IMR-90 (cell line): ENCODE measurements at regions not wholly inside any gene's neighbourhood (a gene's known extent, or its start where the extent isn't known, plus 50 kb on each side); places are given as distances from the start of the nearest gene placed in this dataset.

ENCODE experiments used
- ATAC-seq: fragments of 200-7000 bp; cut with Tn5 transposase; 2 replicates; pipeline ENCODE4 v1.9.1; 2020; ENCODE audit warnings: low read depth, mild to moderate bottlenecking, moderate library complexity
- BruUV-seq: library from RNA; stranded (reverse); fragments of 400-500 nt; replicated peaks from 2 replicates; lab custom pipeline; 2021; lab: Mats Ljungman, UMichigan
- CTCF ChIA-PET: fragments of 300-600 bp; formaldehyde crosslinking; extraction: SDS; loops from one replicate; lab custom pipeline; 2021; ENCODE audit warnings: antibody characterized with exemption; lab: Yijun Ruan, JAX
- POLR2A ChIA-PET: fragments of 300-600 bp; sonication (Branson Sonifier 250); formaldehyde crosslinking; loops from one replicate; lab custom pipeline; 2022; ENCODE audit warnings: antibody characterized with exemption; ENCODE audit not compliant: unreplicated experiment; lab: Charles Lee
- DNase-seq: peaks from one replicate; pipeline ENCODE4 v3.0.0; 2013
- H2AFZ ChIP-seq: replicated peaks from 2 replicates; pipeline ENCODE3; 2013; ENCODE audit warnings: low read length, mild to moderate bottlenecking; ENCODE audit not compliant: poor library complexity
- H2AK5ac ChIP-seq: 2 replicates; pipeline ENCODE4 v1.6.1; 2013; ENCODE audit warnings: low read depth, low read length, inconsistent platforms
- H2AK9ac ChIP-seq: replicated peaks from 2 replicates; pipeline ENCODE3; 2013; ENCODE audit warnings: mild to moderate bottlenecking, low read depth, low read length, moderate library complexity; ENCODE audit not compliant: poor library complexity
- H2BK120ac ChIP-seq: 2 replicates; pipeline ENCODE4 v1.6.1; 2013; ENCODE audit warnings: low read depth, low read length, inconsistent platforms
- H2BK15ac ChIP-seq: 3 replicates; pipeline ENCODE4 v1.6.1; 2013; ENCODE audit warnings: low read depth, low read length, inconsistent platforms
- H2BK20ac ChIP-seq: 2 replicates; pipeline ENCODE4 v1.6.1; 2013; ENCODE audit warnings: low read depth, mild to moderate bottlenecking, inconsistent platforms, low read length, moderate library complexity
- H2BK5ac ChIP-seq: 2 replicates; pipeline ENCODE4 v1.6.1; 2013; ENCODE audit warnings: mild to moderate bottlenecking, low read depth, low read length, inconsistent platforms; ENCODE audit not compliant: poor library complexity, severe bottlenecking
- H3K14ac ChIP-seq: replicated peaks from 2 replicates; pipeline ENCODE4 v1.6.1; 2013; ENCODE audit warnings: low read depth, low read length, inconsistent platforms
- H3K18ac ChIP-seq: 2 replicates; pipeline ENCODE4 v1.6.1; 2013; ENCODE audit warnings: low read depth, low read length, control low read depth
- H3K23ac ChIP-seq: 2 replicates; pipeline ENCODE4 v1.6.1; 2013; ENCODE audit warnings: low read depth, low read length, inconsistent platforms
- H3K27ac ChIP-seq: 2 replicates; pipeline ENCODE4 v1.5.1; 2013; ENCODE audit warnings: mild to moderate bottlenecking, control low read depth, low read length; ENCODE audit not compliant: insufficient read depth
- H3K27me3 ChIP-seq: 2 replicates; pipeline ENCODE4 v1.6.1; 2013; ENCODE audit warnings: low read length; ENCODE audit not compliant: control insufficient read depth, insufficient read depth
- H3K36me3 ChIP-seq: 2 replicates; pipeline ENCODE4 v1.6.1; 2013; ENCODE audit warnings: low read length, mixed read lengths; ENCODE audit not compliant: control insufficient read depth, insufficient read depth
- H3K4ac ChIP-seq: 2 replicates; pipeline ENCODE4 v1.6.1; 2013; ENCODE audit warnings: low read depth, low read length, inconsistent platforms
- H3K4me1 ChIP-seq: 2 replicates; pipeline ENCODE4 v1.6.1; 2013; ENCODE audit warnings: low read length, mixed read lengths; ENCODE audit not compliant: control insufficient read depth, insufficient read depth
- H3K4me2 ChIP-seq: 2 replicates; pipeline ENCODE4 v1.6.1; 2013; ENCODE audit warnings: low read depth, mild to moderate bottlenecking, control low read depth, low read length, moderate library complexity
- H3K4me3 ChIP-seq: 2 replicates; pipeline ENCODE4 v1.5.1; 2013; ENCODE audit warnings: low read depth, mild to moderate bottlenecking, control low read depth, low read length, moderate library complexity; ENCODE audit not compliant: insufficient read depth
- H3K56ac ChIP-seq: 2 replicates; pipeline ENCODE4 v1.6.1; 2013; ENCODE audit warnings: low read length, inconsistent platforms; ENCODE audit not compliant: insufficient read depth; ENCODE audit errors: extremely low read depth
- H3K79me1 ChIP-seq, 2 experiments: 2 replicates each; pipeline ENCODE4 v1.6.1; 2013; ENCODE audit warnings: low read length in 2 of 2, inconsistent platforms in 1 of 2, low read depth in 1 of 2
- H3K9ac ChIP-seq: 2 replicates; pipeline ENCODE4 v1.6.1; 2013; ENCODE audit warnings: low read depth, low read length, control low read depth
- H3K9me1 ChIP-seq: 2 replicates; pipeline ENCODE4 v1.6.1; 2013; ENCODE audit warnings: low read length, inconsistent platforms; ENCODE audit not compliant: insufficient read depth
- H3K9me3 ChIP-seq: 2 replicates; pipeline ENCODE4 v1.6.1; 2013; ENCODE audit warnings: low read length; ENCODE audit not compliant: control insufficient read depth, insufficient read depth
- H4K20me1 ChIP-seq: 2 replicates; pipeline ENCODE4 v1.6.1; 2013; ENCODE audit warnings: low read length, inconsistent platforms; ENCODE audit not compliant: insufficient read depth
- H4K5ac ChIP-seq: 2 replicates; pipeline ENCODE4 v1.6.1; 2013; ENCODE audit warnings: mild to moderate bottlenecking, low read depth, low read length, control low read depth
- H4K8ac ChIP-seq, 2 experiments: 2 replicates each; pipeline ENCODE4 v1.6.1; 2013; ENCODE audit warnings: low read depth in 2 of 2, low read length in 2 of 2, control low read depth in 1 of 2, inconsistent platforms in 1 of 2
- H4K91ac ChIP-seq: 2 replicates; pipeline ENCODE4 v1.6.1; 2013; ENCODE audit warnings: low read depth, low read length, inconsistent platforms; ENCODE audit not compliant: insufficient read depth
- POLR2A ChIP-seq: IDR thresholded peaks from 2 replicates; pipeline ENCODE4 v1.6.1; 2012; ENCODE audit warnings: mild to moderate bottlenecking, low read depth, low read length
- RAD21 ChIP-seq: IDR thresholded peaks from 2 replicates; pipeline ENCODE4 v1.6.1; 2012; ENCODE audit warnings: low read length, improper control_type of control experiment
- RCOR1 ChIP-seq: IDR thresholded peaks from 2 replicates; pipeline ENCODE4 v1.6.1; 2012; ENCODE audit warnings: mild to moderate bottlenecking, low read length, improper control_type of control experiment; ENCODE audit not compliant: insufficient replicate concordance
- SMC3 ChIP-seq: fragments of 150-350 bp; IDR thresholded peaks from 2 replicates; pipeline ENCODE4 v1.6.1; 2016; ENCODE audit warnings: low read depth, mild to moderate bottlenecking, antibody characterized with exemption, low read length, moderate library complexity
- WGBS, 2 experiments: methylation state at CpG; one replicate each; pipeline versions ENCODE4 v1.1.5 to v1.1.7; 2013; ENCODE audit warnings: missing lambda C conversion rate in 2 of 2; ENCODE audit not compliant: insufficient read length in 1 of 2; ENCODE audit errors: extremely low coverage in 2 of 2; 5-methylcytosine and 5-hydroxymethylcytosine counted together
- dilution Hi-C: fragments of 300-500 bp; cut with HindIII; formaldehyde crosslinking; loops from one replicate; pipeline ENCODE4 v1.14.3; 2018; ENCODE audit warnings: low sequenced_read_pairs; ENCODE audit not compliant: unreplicated experiment
- in situ Hi-C: fragments of 300-500 bp; cut with MboI; formaldehyde crosslinking; loops from 3 replicates; pipeline ENCODE4 v1.14.3; 2019; ENCODE audit warnings: low sequenced_read_pairs, inconsistent platforms, mixed read lengths
- intact Hi-C: fragments of 100-400 bp; cut with micrococcal nuclease; formaldehyde crosslinking; loops from 2 replicates; pipeline ENCODE4 v1.10.0; 2022
- TF ChIP-seq, protein P1 (sequence below): conservative IDR thresholded peaks from 2 replicates; pipeline ENCODE4 v1.5.1; 2012; ENCODE audit warnings: mild to moderate bottlenecking, low read depth, low read length, improper control_type of control experiment
- TF ChIP-seq, protein P2 (sequence below): fragments of 150-350 bp; IDR thresholded peaks from 2 replicates; pipeline ENCODE4 v1.6.1; 2016; ENCODE audit warnings: low read depth, mild to moderate bottlenecking, low read length, moderate library complexity, borderline replicate concordance

DNA sequence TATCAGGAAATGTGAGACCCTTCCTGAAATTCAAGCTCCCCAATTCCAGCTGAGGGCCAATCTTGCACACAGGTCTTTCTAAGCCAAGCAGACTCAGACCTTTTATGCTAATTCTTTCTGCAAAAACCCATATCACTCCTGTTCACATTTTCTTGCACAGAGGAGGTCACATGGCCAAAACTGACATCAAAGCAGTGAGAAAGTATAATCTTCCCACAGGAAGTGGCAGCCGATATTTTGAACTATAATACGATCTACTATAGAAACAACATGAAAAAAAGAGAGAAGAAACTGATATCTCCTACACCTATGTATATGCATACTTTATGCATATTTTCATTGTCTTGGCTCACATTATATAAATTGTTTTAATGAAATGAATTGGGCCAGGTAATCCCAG is 132.9 kb upstream of the SSTR1 start:
- no peaks in the 10 kb centered on the region for H3K27me3 ChIP-seq
- no peak overlapping the region for H3K4me2 ChIP-seq
- H3K79me1 ChIP-seq, result no peaks in the 10 kb centered on the region
- POLR2A ChIA-PET, result no interaction called here
- intact Hi-C loops, result no loop called here
- H3K36me3 ChIP-seq, result no peaks in the 10 kb centered on the region
- H2AK9ac ChIP-seq, result no peak overlapping the region
- H3K14ac ChIP-seq, result no peak overlapping the region
- H3K9me1 ChIP-seq, result no peaks in the 10 kb centered on the region
- in situ Hi-C loops, result no loop called here
- H2BK5ac ChIP-seq, result no peak overlapping the region
- H3K56ac ChIP-seq, result no peak overlapping the region
- H2BK20ac ChIP-seq, result no peak overlapping the region
- no peak overlapping the region for H2BK120ac ChIP-seq
- TF ChIP-seq, protein P1, sequence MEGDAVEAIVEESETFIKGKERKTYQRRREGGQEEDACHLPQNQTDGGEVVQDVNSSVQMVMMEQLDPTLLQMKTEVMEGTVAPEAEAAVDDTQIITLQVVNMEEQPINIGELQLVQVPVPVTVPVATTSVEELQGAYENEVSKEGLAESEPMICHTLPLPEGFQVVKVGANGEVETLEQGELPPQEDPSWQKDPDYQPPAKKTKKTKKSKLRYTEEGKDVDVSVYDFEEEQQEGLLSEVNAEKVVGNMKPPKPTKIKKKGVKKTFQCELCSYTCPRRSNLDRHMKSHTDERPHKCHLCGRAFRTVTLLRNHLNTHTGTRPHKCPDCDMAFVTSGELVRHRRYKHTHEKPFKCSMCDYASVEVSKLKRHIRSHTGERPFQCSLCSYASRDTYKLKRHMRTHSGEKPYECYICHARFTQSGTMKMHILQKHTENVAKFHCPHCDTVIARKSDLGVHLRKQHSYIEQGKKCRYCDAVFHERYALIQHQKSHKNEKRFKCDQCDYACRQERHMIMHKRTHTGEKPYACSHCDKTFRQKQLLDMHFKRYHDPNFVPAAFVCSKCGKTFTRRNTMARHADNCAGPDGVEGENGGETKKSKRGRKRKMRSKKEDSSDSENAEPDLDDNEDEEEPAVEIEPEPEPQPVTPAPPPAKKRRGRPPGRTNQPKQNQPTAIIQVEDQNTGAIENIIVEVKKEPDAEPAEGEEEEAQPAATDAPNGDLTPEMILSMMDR, result no peak
- TF ChIP-seq RCOR1, result no peak
- no peak for TF ChIP-seq SMC3
- no peak for TF ChIP-seq RAD21
- TF ChIP-seq, protein P2, sequence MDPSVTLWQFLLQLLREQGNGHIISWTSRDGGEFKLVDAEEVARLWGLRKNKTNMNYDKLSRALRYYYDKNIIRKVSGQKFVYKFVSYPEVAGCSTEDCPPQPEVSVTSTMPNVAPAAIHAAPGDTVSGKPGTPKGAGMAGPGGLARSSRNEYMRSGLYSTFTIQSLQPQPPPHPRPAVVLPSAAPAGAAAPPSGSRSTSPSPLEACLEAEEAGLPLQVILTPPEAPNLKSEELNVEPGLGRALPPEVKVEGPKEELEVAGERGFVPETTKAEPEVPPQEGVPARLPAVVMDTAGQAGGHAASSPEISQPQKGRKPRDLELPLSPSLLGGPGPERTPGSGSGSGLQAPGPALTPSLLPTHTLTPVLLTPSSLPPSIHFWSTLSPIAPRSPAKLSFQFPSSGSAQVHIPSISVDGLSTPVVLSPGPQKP, result no peak
- TF ChIP-seq POLR2A, result no peak
- no peaks in the 10 kb centered on the region for H3K9me3 ChIP-seq
- no peak overlapping the region for H3K9ac ChIP-seq
- H3K4me1 ChIP-seq, result peaks cover 2% of the 10 kb centered on the region; the same call in 1 of the 2 replicates
- no peak overlapping the region for H4K5ac ChIP-seq
- H3K27ac ChIP-seq, result no peak overlapping the region
- H3K4me3 ChIP-seq, result no peak overlapping the region
- H2BK15ac ChIP-seq, result no peak overlapping the region
- H2AFZ ChIP-seq, result no peak overlapping the region
- H4K20me1 ChIP-seq, result no peaks in the 10 kb centered on the region
- H3K23ac ChIP-seq, result no peak overlapping the region
- CTCF ChIA-PET, result no interaction called here
- dilution Hi-C loops, result no loop called here
- no TSS peak for BruUV-seq
- no peak overlapping the region for H2AK5ac ChIP-seq
- H3K18ac ChIP-seq, result no peak overlapping the region
- H4K91ac ChIP-seq, result no peak overlapping the region
- no peak overlapping the region for H4K8ac ChIP-seq
- DNase-seq, result no peak
- ATAC-seq, result no peak
- no CpG with 5 or more reads among the region's 2 CpGs for WGBS, 2 experiments
- no peak overlapping the region for H3K4ac ChIP-seq
